ENCODE measurements at regions not wholly inside any gene's neighbourhood (a gene's known extent, or its start where the extent isn't known, plus 50 kb on each side); places are given as distances from the start of the nearest gene placed in this dataset.

GRCh38 chr3:4036046-4036445 is 236.8 kb downstream of the LRRN1 start:
- TF ChIP-seq EZH2 (IDR thresholded peaks at IDR 0.05; ENCODE audit: insufficient read depth, low read length), result no peak
- TF ChIP-seq CTCF (IDR thresholded peaks at IDR 0.05; ENCODE audit: insufficient read depth, low read depth, low read length), result no peak
- Mint-ChIP-seq H3K27me3 (ENCODE audit: low read depth, unreplicated experiment) (no peaks in the 10 kb centered on the region), H3K4me3 (ENCODE audit: unreplicated experiment) (no peak overlapping the region), H3K9me3 (ENCODE audit: unreplicated experiment) (peaks cover 2% of the 10 kb centered on the region), H3K27ac (ENCODE audit: unreplicated experiment) (no peak overlapping the region), H3K4me1 (ENCODE audit: low read depth, unreplicated experiment) (no peaks in the 10 kb centered on the region), H3K36me3 (ENCODE audit: low read depth, unreplicated experiment) (no peaks in the 10 kb centered on the region)
- Histone ChIP-seq H2AFZ (ENCODE audit: low read depth, low read length) (no peak overlapping the region), H3K36me3 (ENCODE audit: insufficient read depth, low read length) (no peaks in the 10 kb centered on the region), H3K27ac (ENCODE audit: low read depth, low read length) (no peak overlapping the region), H3K4me1 (ENCODE audit: insufficient read depth, low read length) (no peaks in the 10 kb centered on the region), H3K9ac (ENCODE audit: low read length) (no peak overlapping the region), H3K4me2 (ENCODE audit: low read length) (no peak overlapping the region), H3K79me2 (ENCODE audit: insufficient read depth, low read length) (no peaks in the 10 kb centered on the region), H3K9me3 (ENCODE audit: insufficient read depth, low read depth, low read length) (no peaks in the 10 kb centered on the region), H3K4me3 (ENCODE audit: insufficient read depth, low read depth, low read length) (no peak overlapping the region), H3K27me3 (ENCODE audit: insufficient read depth, low read length) (no peaks in the 10 kb centered on the region), H4K20me1 (ENCODE audit: insufficient read depth, low read length) (no peaks in the 10 kb centered on the region)
- FAIRE-seq, result no peak
- DNase-seq (ENCODE audit: low read depth), result no peak

GRCh38 chr3:4038351-4038750 is 239.1 kb downstream of the LRRN1 start:
- no peak overlapping the region for H3K27ac ChIP-seq (ENCODE audit: low read depth, low read length)
- Mint-ChIP-seq H3K4me3 (ENCODE audit: unreplicated experiment) (no peak overlapping the region), H3K27ac (ENCODE audit: unreplicated experiment) (no peak overlapping the region), H3K27me3 (ENCODE audit: low read depth, unreplicated experiment) (no peaks in the 10 kb centered on the region), H3K36me3 (ENCODE audit: low read depth, unreplicated experiment) (no peaks in the 10 kb centered on the region), H3K4me1 (ENCODE audit: low read depth, unreplicated experiment) (no peaks in the 10 kb centered on the region), H3K9me3 (ENCODE audit: unreplicated experiment) (peaks cover 2% of the 10 kb centered on the region)
- no peak overlapping the region for H3K9ac ChIP-seq (ENCODE audit: low read length)
- DNase-seq (ENCODE audit: low read depth), result no peak
- no peak overlapping the region for H3K4me3 ChIP-seq (ENCODE audit: insufficient read depth, low read depth, low read length)
- no peak for TF ChIP-seq EZH2 (IDR thresholded peaks at IDR 0.05; ENCODE audit: insufficient read depth, low read length)
- no peak for TF ChIP-seq CTCF (IDR thresholded peaks at IDR 0.05; ENCODE audit: insufficient read depth, low read depth, low read length)
- FAIRE-seq, result no peak
- H4K20me1 ChIP-seq (ENCODE audit: insufficient read depth, low read length), result no peaks in the 10 kb centered on the region
- no peaks in the 10 kb centered on the region for H3K36me3 ChIP-seq (ENCODE audit: insufficient read depth, low read length)
- no peaks in the 10 kb centered on the region for H3K27me3 ChIP-seq (ENCODE audit: insufficient read depth, low read length)
- H3K4me1 ChIP-seq (ENCODE audit: insufficient read depth, low read length), result no peaks in the 10 kb centered on the region
- H2AFZ ChIP-seq (ENCODE audit: low read depth, low read length), result no peak overlapping the region
- no peak overlapping the region for H3K4me2 ChIP-seq (ENCODE audit: low read length)
- no peaks in the 10 kb centered on the region for H3K79me2 ChIP-seq (ENCODE audit: insufficient read depth, low read length)
- no peaks in the 10 kb centered on the region for H3K9me3 ChIP-seq (ENCODE audit: insufficient read depth, low read depth, low read length)

- Mint-ChIP-seq H3K4me3 (ENCODE audit: unreplicated experiment) (no peak overlapping the region), H3K27me3 (ENCODE audit: low read depth, unreplicated experiment) (no peaks in the 10 kb centered on the region), H3K9me3 (ENCODE audit: unreplicated experiment) (no peaks in the 10 kb centered on the region), H3K27ac (ENCODE audit: unreplicated experiment) (no peak overlapping the region), H3K36me3 (ENCODE audit: low read depth, unreplicated experiment) (no peaks in the 10 kb centered on the region), H3K4me1 (ENCODE audit: low read depth, unreplicated experiment) (no peaks in the 10 kb centered on the region)
- no peaks in the 10 kb centered on the region for H3K9me3 ChIP-seq (ENCODE audit: insufficient read depth, low read depth, low read length)
- H3K27ac ChIP-seq (ENCODE audit: low read depth, low read length), result no peak overlapping the region
- no peaks in the 10 kb centered on the region for H4K20me1 ChIP-seq (ENCODE audit: insufficient read depth, low read length)
- no peaks in the 10 kb centered on the region for H3K79me2 ChIP-seq (ENCODE audit: insufficient read depth, low read length)
- H3K4me3 ChIP-seq (ENCODE audit: insufficient read depth, low read depth, low read length), result no peak overlapping the region
- no peaks in the 10 kb centered on the region for H3K36me3 ChIP-seq (ENCODE audit: insufficient read depth, low read length)
- no peaks in the 10 kb centered on the region for H3K27me3 ChIP-seq (ENCODE audit: insufficient read depth, low read length)
- FAIRE-seq (no peak), DNase-seq (ENCODE audit: low read depth) (no peak)
- H3K4me1 ChIP-seq (ENCODE audit: insufficient read depth, low read length), result no peaks in the 10 kb centered on the region
- no peak overlapping the region for H2AFZ ChIP-seq (ENCODE audit: low read depth, low read length)
- no peak for TF ChIP-seq EZH2 (IDR thresholded peaks at IDR 0.05; ENCODE audit: insufficient read depth, low read length)
- no peak for TF ChIP-seq CTCF (IDR thresholded peaks at IDR 0.05; ENCODE audit: insufficient read depth, low read depth, low read length)
- no peak overlapping the region for H3K4me2 ChIP-seq (ENCODE audit: low read length)
- H3K9ac ChIP-seq (ENCODE audit: low read length), result no peak overlapping the region
Measured at GRCh38 chr3:4042070-4042469, 242.8 kb downstream of the LRRN1 start.

Measured in astrocyte (in vitro differentiated cells and primary cell).